ENCODE measurements at regions not wholly inside any gene's neighbourhood (a gene's known extent, or its start where the extent isn't known, plus 50 kb on each side); places are given as distances from the start of the nearest gene placed in this dataset.
A peak's percentile ranks its signal among the peaks of the same experiment; 100 is the strongest.
"Not testable (repeated sequence)": the region's sequence is repeated elsewhere in the genome, so short reads cannot be mapped to it uniquely, and the experiment has no call there.

DNA sequence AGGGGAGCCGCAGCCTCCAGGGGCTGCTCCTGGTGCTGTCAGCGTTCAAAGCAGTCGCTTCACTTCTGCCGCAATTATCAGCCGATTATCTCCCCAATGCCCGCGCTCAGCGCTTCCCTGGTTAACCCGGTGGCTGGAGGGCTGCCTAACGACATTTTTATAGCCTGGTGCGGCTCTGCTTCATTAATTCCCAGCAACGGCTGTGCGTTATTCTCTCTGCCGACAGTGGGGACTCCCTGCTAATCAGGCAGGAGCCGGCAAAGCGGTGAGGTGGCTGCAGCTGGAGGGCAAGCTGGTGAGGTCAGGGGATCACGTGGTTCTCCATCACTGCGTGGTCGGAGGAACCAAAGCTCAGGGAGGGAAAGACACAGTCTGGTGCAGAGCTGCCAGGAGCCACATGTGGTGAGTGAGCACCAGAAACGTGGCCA is 62.9 kb downstream of the GLRX5 start:
- DNase-seq = peak; percentile 41

DNA sequence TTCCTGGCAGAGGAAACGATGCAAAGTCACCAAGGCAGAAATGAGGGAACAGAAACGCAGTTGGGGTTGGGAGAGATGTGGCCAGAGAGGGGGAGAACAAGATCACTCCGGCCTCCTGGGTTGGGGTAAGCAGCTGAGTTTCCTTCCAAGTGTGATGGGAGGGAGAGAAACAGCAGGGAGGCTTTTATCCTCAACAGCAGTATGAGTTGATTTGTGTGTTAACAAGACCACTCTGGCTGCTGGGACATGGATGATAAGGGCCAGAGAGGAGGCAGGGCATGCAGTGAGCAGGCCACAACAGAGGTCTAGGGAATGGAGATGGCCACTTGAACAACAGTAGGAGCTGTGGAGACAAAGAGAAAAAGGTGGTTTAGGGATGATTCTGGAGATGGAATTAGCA is 66.8 kb downstream of the GLRX5 start:
- DNase-seq = no peak

DNA sequence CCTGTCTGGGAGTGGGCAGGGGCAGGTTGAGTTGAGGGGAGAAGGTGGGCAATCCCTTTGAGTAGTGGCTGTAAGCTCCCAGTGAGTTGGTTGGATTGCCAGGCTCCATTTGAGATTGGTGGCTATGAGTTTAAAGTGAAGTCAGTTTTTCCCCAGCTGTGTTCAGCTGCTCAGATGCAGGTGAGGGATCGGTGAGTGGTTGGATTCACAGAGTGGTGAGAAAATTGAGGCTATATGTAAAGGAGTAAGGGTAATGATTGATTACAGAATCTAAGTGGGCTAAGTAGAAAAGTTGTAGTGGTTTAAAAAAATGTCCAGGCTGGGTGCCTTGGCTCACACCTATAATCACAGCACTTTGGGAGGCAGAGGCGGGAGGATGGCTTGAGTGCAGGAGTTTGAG is 68.6 kb downstream of the GLRX5 start:
- DNase-seq = no peak

GRCh38 chr14:95606266-95606665 is 71.4 kb downstream of the GLRX5 start:
- no peak for DNase-seq

- no peak for DNase-seq
Observed at GRCh38 chr14:95608637-95609235, 73.9 kb downstream of the GLRX5 start.

GRCh38 chr14:95609398-95609990 is 74.6 kb downstream of the GLRX5 start:
- DNase-seq = peak; percentile 22

- no peak for DNase-seq
Observed at GRCh38 chr14:95611293-95611880, 74.8 kb upstream of the TCL1B start.

GRCh38 chr14:95614349-95614748 is 71.9 kb upstream of the TCL1B start:
- no peak for DNase-seq

- no peak for DNase-seq
Observed at GRCh38 chr14:95616745-95617144, 69.5 kb upstream of the TCL1B start.

GRCh38 chr14:95619785-95620417 is 66.3 kb upstream of the TCL1B start:
- no peak for DNase-seq

- DNase-seq = no peak
Observed at GRCh38 chr14:95620659-95621059, 65.6 kb upstream of the TCL1B start.

DNA sequence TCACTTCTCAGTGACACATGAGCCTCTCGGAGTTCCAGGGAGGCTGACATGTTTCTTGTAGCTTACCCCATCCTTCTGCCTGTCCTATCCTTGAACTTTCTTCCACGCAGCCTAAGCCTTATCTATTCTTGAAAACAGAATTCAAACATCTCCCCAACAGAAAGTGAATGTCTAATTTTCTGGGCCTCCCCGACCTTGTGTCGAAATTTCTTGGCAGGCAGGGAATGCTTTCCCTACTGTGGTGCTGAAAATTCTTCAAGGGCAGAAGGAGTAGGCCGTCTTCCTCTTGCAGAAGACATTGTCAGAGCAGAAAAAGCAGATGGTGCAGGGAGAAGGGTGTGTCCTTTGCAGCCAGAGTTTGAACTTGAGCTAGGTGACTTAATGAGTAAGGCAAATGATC is 63.0 kb upstream of the TCL1B start:
- no peak for DNase-seq

DNA sequence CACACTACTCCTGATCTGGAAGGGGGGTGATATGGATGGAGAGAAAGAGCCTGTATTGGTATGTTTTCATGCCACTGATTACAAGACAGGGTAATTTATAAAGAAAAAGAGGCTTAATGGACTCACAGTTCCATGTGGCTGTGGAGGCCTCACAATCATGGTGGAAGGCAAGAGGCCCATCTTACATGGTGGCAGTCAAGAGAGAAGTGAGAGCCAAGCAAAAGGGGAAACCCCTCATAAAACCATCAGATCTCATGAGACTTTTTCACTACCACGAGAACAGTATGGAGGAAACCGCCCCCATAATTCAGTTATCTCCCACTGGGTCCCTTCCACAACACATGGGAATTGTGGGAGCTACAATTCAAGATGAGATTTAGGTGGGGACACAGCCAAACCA is 60.5 kb upstream of the TCL1B start:
- not testable (repeated sequence) for DNase-seq

GRCh38 chr14:95635051-95635450 is 51.2 kb upstream of the TCL1B start:
- DNase-seq = no peak

All from right kidney (tissue), 1 donor.